Panc1 (cell line): ENCODE measurements at regions not wholly inside any gene's neighbourhood (a gene's known extent, or its start where the extent isn't known, plus 50 kb on each side); places are given as distances from the start of the nearest gene placed in this dataset.

Experiments
- SIN3A ChIP-seq: IDR thresholded peaks from 2 replicates; pipeline ENCODE4 v1.6.1; 2012; ENCODE audit warnings: low read depth, mild to moderate bottlenecking, low read length, moderate library complexity, borderline replicate concordance; ENCODE audit not compliant: insufficient read depth
- TF ChIP-seq, protein P1 (sequence below): fragments of 450-650 bp; IDR thresholded peaks from 2 replicates; pipeline ENCODE4 v1.5.1; 2017; ENCODE audit warnings: mild to moderate bottlenecking

GRCh38 chr9:134562146-134562849 is 79.3 kb upstream of the COL5A1 start:
- TF ChIP-seq, protein P1, sequence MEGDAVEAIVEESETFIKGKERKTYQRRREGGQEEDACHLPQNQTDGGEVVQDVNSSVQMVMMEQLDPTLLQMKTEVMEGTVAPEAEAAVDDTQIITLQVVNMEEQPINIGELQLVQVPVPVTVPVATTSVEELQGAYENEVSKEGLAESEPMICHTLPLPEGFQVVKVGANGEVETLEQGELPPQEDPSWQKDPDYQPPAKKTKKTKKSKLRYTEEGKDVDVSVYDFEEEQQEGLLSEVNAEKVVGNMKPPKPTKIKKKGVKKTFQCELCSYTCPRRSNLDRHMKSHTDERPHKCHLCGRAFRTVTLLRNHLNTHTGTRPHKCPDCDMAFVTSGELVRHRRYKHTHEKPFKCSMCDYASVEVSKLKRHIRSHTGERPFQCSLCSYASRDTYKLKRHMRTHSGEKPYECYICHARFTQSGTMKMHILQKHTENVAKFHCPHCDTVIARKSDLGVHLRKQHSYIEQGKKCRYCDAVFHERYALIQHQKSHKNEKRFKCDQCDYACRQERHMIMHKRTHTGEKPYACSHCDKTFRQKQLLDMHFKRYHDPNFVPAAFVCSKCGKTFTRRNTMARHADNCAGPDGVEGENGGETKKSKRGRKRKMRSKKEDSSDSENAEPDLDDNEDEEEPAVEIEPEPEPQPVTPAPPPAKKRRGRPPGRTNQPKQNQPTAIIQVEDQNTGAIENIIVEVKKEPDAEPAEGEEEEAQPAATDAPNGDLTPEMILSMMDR = no peak
- no peak for TF ChIP-seq SIN3A
